Upper lobe of left lung (tissue), 6 donors: ENCODE measurements at regions not wholly inside any gene's neighbourhood (a gene's known extent, or its start where the extent isn't known, plus 50 kb on each side); places are given as distances from the start of the nearest gene placed in this dataset.
A peak's percentile ranks its signal among the peaks of the same experiment; 100 is the strongest.

Experiments
- ATAC-seq, 2 donors: fragments of 200-7000 bp; cut with Tn5 transposase; one replicate each; pipeline ENCODE4 v1.9.1; 2022; ENCODE audit warnings: mild to moderate bottlenecking in 2 of 2, moderate library complexity in 2 of 2; ENCODE audit not compliant: low FRiP score in 2 of 2
- DNase-seq, 2 donors: peaks; one replicate each; pipeline ENCODE4 v3.0.0-alpha.2; 2019 to 2020
- H3K27ac ChIP-seq, 4 donors: fragments of 200-600 bp; sonication (generic); one replicate each; pipeline ENCODE4 v1.5.1; 2016 to 2019
- H3K27me3 ChIP-seq, 4 donors: fragments of 200-600 bp; sonication (generic); one replicate each; pipeline ENCODE4 v1.5.1; 2017 to 2019
- H3K36me3 ChIP-seq, 4 donors: fragments of 200-600 bp; sonication (generic); one replicate each; pipeline ENCODE4 v1.5.1; 2016 to 2019
- H3K4me1 ChIP-seq, 4 donors: fragments of 200-600 bp; sonication (generic); one replicate each; pipeline ENCODE4 v1.5.1; 2018 to 2019
- H3K4me3 ChIP-seq, 4 donors: fragments of 200-600 bp; sonication (generic); one replicate each; pipeline ENCODE4 v1.5.1; 2017 to 2019; ENCODE audit warnings: mild to moderate bottlenecking in 2 of 4, moderate library complexity in 1 of 4
- H3K9me3 ChIP-seq, 4 donors: fragments of 200-600 bp; sonication (generic); one replicate each; pipeline ENCODE4 v1.5.1; 2018 to 2019
- EP300 ChIP-seq, 4 donors: sonication (generic); formaldehyde crosslinking; IDR thresholded peaks; one replicate each; pipeline ENCODE4 v1.5.1; 2017; ENCODE audit warnings: antibody characterized with exemption in 4 of 4, control low read depth in 2 of 4
- POLR2A ChIP-seq, 4 donors: fragments of 450-650 bp; IDR thresholded peaks; one replicate each; pipeline ENCODE4 v1.5.1; 2016 to 2017; ENCODE audit warnings: antibody characterized with exemption in 4 of 4, mild to moderate bottlenecking in 2 of 4
- POLR2AphosphoS5 ChIP-seq, 2 donors: sonication (generic); formaldehyde crosslinking; IDR thresholded peaks; one replicate each; pipeline ENCODE4 v1.5.1; 2017; ENCODE audit warnings: antibody characterized with exemption in 2 of 2
- WGBS, 2 donors: methylation state at CpG; one replicate each; pipeline ENCODE4 v1.1.5; 2017 to 2018; 5-methylcytosine and 5-hydroxymethylcytosine counted together
- TF ChIP-seq, protein P1 (sequence below), 6 experiments: fragments of 450-650 bp in 4 of 6; fragments of 200-600 bp in 2 of 6; sonication (generic) in 2 of 6; IDR thresholded peaks; one replicate each; pipeline ENCODE4 v1.5.1; 2016 to 2019; ENCODE audit warnings: antibody characterized with exemption in 6 of 6
- donor health status: DM: no; HTN: no; CAD: no; lungs with moderate emphysema.
- donor health status: DM: no; HTN: yes; CAD: no; lungs with severe emphysema.

DNA sequence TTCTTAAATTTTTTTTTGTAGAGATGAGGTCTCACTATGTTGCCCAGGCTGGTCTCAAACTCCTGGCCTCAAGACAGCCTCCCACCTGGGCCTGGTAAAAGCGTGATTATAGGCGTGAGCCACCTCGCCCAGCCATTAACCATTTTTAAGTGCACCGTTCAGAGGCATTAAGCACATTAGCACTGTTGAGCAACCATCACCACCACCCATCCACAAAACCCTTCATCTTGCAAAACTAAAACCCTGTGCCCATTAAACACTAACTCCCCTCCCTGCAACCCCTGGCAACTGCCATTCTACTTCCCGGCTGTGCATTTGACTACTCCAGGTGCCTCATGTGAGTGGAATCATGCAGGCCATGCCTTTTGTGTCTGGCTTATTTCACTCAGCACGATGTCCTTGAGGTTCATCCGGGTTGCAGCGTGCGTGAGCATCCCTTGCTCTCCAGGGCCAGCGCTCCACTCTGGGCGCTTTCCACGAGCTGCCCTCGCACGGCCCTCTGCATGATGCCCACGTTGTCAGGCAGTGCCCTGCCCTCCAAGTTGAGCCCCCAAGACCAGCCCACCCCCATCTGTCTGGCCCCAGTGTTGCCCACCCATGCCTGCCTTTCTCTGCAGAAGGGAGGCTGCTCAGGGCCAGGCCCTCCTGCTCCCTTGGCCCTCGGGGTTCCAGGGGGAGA lies 63.0 kb upstream of the GLI2 start:
- TF ChIP-seq EP300 (IDR thresholded peaks at IDR 0.05) = no peak
- TF ChIP-seq, protein P1, sequence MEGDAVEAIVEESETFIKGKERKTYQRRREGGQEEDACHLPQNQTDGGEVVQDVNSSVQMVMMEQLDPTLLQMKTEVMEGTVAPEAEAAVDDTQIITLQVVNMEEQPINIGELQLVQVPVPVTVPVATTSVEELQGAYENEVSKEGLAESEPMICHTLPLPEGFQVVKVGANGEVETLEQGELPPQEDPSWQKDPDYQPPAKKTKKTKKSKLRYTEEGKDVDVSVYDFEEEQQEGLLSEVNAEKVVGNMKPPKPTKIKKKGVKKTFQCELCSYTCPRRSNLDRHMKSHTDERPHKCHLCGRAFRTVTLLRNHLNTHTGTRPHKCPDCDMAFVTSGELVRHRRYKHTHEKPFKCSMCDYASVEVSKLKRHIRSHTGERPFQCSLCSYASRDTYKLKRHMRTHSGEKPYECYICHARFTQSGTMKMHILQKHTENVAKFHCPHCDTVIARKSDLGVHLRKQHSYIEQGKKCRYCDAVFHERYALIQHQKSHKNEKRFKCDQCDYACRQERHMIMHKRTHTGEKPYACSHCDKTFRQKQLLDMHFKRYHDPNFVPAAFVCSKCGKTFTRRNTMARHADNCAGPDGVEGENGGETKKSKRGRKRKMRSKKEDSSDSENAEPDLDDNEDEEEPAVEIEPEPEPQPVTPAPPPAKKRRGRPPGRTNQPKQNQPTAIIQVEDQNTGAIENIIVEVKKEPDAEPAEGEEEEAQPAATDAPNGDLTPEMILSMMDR (IDR thresholded peaks at IDR 0.05) = no peak
- TF ChIP-seq POLR2AphosphoS5 (IDR thresholded peaks at IDR 0.05) = no peak
- TF ChIP-seq POLR2A (IDR thresholded peaks at IDR 0.05) = no peak
- Histone ChIP-seq H3K27me3 (peaks cover 0 to 2% (median 0%) of the 10 kb centered on the region in 4 donors), H3K9me3 (no peaks in the 10 kb centered on the region), H3K36me3 (no peaks in the 10 kb centered on the region), H3K4me3 (no peak overlapping the region), H3K27ac (no peak overlapping the region), H3K4me1 (peaks cover 8 to 19% (median 12%) of the 10 kb centered on the region in 4 donors)
- peak in 1 of 2 donors; percentile 63 for DNase-seq
- 78 to 84% methylated on average over 15 to 16 of the region's 16 CpGs for WGBS, 2 donors
- no peak for ATAC-seq

DNA sequence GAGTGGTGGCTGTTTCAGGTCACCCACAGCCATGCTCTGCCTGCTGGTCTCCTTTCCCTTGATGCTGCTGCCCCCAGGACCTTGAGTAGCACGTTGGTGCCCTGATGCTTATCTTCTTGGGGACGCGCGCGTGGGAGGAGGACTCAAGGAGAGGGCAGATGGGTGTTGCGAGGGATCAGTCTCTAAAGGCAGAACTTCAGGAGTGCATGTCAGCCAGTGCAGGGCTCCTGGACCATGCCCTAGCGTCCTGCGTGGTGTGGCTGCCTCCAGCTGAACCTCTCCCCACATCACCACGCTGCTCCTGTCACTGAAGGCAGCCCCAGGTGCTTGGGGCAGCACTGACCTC lies 62.5 kb upstream of the GLI2 start:
- DNase-seq (no peak), ATAC-seq (no peak)
- Histone ChIP-seq H3K4me1 (peaks cover 8 to 19% (median 12%) of the 10 kb centered on the region in 4 donors), H3K27me3 (peaks cover 0 to 2% (median 0%) of the 10 kb centered on the region in 4 donors), H3K36me3 (no peaks in the 10 kb centered on the region), H3K4me3 (no peak overlapping the region), H3K27ac (no peak overlapping the region), H3K9me3 (no peaks in the 10 kb centered on the region)
- TF ChIP-seq POLR2AphosphoS5 (IDR thresholded peaks at IDR 0.05) (no peak), EP300 (IDR thresholded peaks at IDR 0.05) (no peak), POLR2A (IDR thresholded peaks at IDR 0.05) (no peak)
- TF ChIP-seq, protein P1 (IDR thresholded peaks at IDR 0.05) = no peak
- 92 to 96% methylated on average over 8 to 9 of the region's 9 CpGs for WGBS, 2 donors

DNA sequence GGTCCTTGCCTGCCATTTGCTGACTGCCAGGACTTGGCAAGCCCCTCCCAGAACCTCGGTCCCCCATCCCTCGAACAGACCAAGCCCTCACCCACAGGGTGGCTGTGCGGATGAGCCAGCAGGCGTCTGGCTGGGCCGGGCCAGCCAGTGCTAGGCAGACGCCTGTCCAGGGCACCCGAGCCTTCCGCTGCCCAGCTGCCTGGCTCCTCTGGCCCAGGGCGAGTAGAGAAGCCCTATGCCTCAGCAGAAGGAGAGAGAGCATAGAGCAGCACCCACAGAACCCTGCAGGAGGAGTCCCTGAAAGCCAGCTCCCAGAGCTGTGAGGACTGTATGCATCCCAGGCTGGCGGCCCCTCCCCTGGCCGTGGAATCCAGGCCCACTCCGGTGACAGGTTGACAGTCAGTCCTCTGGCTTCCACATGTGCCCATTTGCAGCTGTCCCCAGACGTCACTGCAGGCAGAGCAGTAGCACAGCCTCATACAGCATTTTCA lies 62.1 kb upstream of the GLI2 start:
- no peak for ATAC-seq
- WGBS, 2 donors = 59 to 89% methylated on average over 2 to 12 of the region's 13 CpGs
- no peak overlapping the region for H3K4me3 ChIP-seq
- H3K27me3 ChIP-seq = peaks cover 0 to 2% (median 0%) of the 10 kb centered on the region in 4 donors
- H3K9me3 ChIP-seq = no peaks in the 10 kb centered on the region
- no peak overlapping the region for H3K27ac ChIP-seq
- DNase-seq = peak in 1 of 2 donors; percentile 62
- peaks cover 8 to 19% (median 12%) of the 10 kb centered on the region in 4 donors for H3K4me1 ChIP-seq
- no peaks in the 10 kb centered on the region for H3K36me3 ChIP-seq
- TF ChIP-seq POLR2AphosphoS5 (IDR thresholded peaks at IDR 0.05) = no peak
- TF ChIP-seq, protein P1 (IDR thresholded peaks at IDR 0.05) = no peak
- TF ChIP-seq EP300 (IDR thresholded peaks at IDR 0.05) = no peak
- TF ChIP-seq POLR2A (IDR thresholded peaks at IDR 0.05) = no peak

DNA sequence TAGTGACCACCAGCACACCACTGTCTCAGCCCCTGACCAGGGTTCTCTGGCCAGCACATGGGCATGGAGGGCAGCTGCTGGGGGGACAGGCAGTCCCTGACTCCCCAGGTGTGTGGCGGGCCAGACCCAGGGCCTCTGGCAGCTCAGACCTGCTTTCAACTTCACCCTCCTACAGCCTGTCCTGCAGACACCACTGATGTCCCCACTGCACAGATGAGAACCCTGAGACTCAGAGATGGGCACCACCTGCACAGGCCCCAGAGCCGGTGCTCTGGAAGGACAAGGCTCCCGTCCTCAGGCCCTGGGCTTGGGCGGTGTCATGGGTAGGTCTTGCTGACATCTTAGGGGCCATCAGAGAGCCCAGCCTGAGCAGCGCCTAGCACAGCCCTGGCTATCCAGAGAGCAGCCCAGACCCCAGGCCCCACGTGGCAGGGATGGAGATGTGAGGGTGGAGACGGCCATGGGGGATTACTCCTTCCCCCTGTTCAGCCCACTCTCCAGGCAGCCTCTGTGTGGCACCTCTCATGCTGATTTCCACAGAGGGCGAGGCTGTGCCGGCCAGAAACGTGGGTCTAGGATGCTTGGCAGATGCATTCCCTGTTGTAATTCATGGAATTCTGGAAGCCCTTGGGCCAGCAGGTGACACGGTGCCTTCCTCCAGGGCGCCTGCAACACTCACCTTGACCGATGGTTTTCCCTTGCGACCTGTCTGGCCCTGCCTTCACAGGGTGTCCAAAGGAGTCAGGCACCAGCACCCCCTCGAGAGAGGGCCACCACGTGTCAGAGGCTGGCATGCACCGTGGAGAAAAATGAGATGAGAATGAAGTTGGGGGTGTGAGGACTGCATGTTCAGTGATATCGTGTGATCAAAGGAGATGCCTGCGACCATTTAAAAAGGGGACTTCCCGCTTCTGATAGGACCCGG lies 61.2 kb upstream of the GLI2 start:
- Histone ChIP-seq H3K27me3 (peaks cover 0 to under 1% (median 0%) of the 10 kb centered on the region in 4 donors), H3K9me3 (no peaks in the 10 kb centered on the region), H3K27ac (no peak overlapping the region), H3K4me3 (no peak overlapping the region), H3K4me1 (peaks cover 5 to 15% (median 7%) of the 10 kb centered on the region in 4 donors), H3K36me3 (no peaks in the 10 kb centered on the region)
- WGBS, 2 donors = 83 to 86% methylated on average over 16 to 19 of the region's 21 CpGs
- ATAC-seq (no peak), DNase-seq (no peak)
- TF ChIP-seq POLR2A (IDR thresholded peaks at IDR 0.05) (no peak), POLR2AphosphoS5 (IDR thresholded peaks at IDR 0.05) (no peak)
- TF ChIP-seq, protein P1 (IDR thresholded peaks at IDR 0.05) = no peak
